Peyer's patch (tissue), 4 donors: ENCODE measurements at regions not wholly inside any gene's neighbourhood (a gene's known extent, or its start where the extent isn't known, plus 50 kb on each side); places are given as distances from the start of the nearest gene placed in this dataset.

Experiments
- DNase-seq, 3 donors: peaks; one replicate each; pipeline ENCODE4 v3.0.0-alpha.2; 2017 to 2019
- H3K27ac ChIP-seq, 4 donors: fragments of 200-600 bp; sonication (generic); one replicate each; pipeline ENCODE4 v1.5.1; 2016 to 2019
- H3K27me3 ChIP-seq, 2 donors: fragments of 200-600 bp; sonication (generic); one replicate each; pipeline ENCODE4 v1.5.1; 2019
- H3K36me3 ChIP-seq, 3 donors: fragments of 200-600 bp; sonication (generic); one replicate each; pipeline ENCODE4 v1.5.1; 2016 to 2019
- H3K4me1 ChIP-seq, 4 donors: fragments of 200-600 bp; sonication (generic); one replicate each; pipeline ENCODE4 v1.5.1; 2016 to 2019
- H3K4me3 ChIP-seq, 4 donors: fragments of 200-600 bp; sonication (generic); 1 replicate in 3 of 4; 2 replicates in 1 of 4; pipeline ENCODE4 v1.5.1; 2016 to 2019; ENCODE audit warnings: mild to moderate bottlenecking in 1 of 4
- H3K9me3 ChIP-seq, 4 donors: fragments of 200-600 bp; sonication (generic); one replicate each; pipeline ENCODE4 v1.5.1; 2016 to 2019; ENCODE audit warnings: mild to moderate bottlenecking in 1 of 4
- POLR2A ChIP-seq, 2 donors: fragments of 450-650 bp; IDR thresholded peaks; one replicate each; pipeline ENCODE4 v1.5.1; 2017; ENCODE audit warnings: antibody characterized with exemption in 2 of 2, mild to moderate bottlenecking in 2 of 2, moderate library complexity in 2 of 2
- TF ChIP-seq, protein P1 (sequence below), 6 experiments: fragments of 450-650 bp in 4 of 6; fragments of 200-600 bp in 2 of 6; sonication (generic) in 1 of 6; IDR thresholded peaks; one replicate each; pipeline ENCODE4 v1.5.1; 2017 to 2019; ENCODE audit warnings: antibody characterized with exemption in 6 of 6, mild to moderate bottlenecking in 3 of 6, moderate library complexity in 1 of 6

- Histone ChIP-seq H3K27ac (peak overlapping the region in 1 of 4 donors; percentile 55), H3K4me1 (no peaks in the 10 kb centered on the region), H3K36me3 (no peaks in the 10 kb centered on the region), H3K27me3 (no peaks in the 10 kb centered on the region), H3K9me3 (no peaks in the 10 kb centered on the region), H3K4me3 (no peak overlapping the region)
- peak in 2 of 3 donors; percentile 16 to 55 for DNase-seq
- TF ChIP-seq POLR2A (IDR thresholded peaks at IDR 0.05) = no peak
- TF ChIP-seq, protein P1, sequence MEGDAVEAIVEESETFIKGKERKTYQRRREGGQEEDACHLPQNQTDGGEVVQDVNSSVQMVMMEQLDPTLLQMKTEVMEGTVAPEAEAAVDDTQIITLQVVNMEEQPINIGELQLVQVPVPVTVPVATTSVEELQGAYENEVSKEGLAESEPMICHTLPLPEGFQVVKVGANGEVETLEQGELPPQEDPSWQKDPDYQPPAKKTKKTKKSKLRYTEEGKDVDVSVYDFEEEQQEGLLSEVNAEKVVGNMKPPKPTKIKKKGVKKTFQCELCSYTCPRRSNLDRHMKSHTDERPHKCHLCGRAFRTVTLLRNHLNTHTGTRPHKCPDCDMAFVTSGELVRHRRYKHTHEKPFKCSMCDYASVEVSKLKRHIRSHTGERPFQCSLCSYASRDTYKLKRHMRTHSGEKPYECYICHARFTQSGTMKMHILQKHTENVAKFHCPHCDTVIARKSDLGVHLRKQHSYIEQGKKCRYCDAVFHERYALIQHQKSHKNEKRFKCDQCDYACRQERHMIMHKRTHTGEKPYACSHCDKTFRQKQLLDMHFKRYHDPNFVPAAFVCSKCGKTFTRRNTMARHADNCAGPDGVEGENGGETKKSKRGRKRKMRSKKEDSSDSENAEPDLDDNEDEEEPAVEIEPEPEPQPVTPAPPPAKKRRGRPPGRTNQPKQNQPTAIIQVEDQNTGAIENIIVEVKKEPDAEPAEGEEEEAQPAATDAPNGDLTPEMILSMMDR (IDR thresholded peaks at IDR 0.05) = no peak
Observed at GRCh38 chr20:22795871-22796270, 211.5 kb upstream of the FOXA2 start.

GRCh38 chr20:22796469-22797077 is 212.2 kb upstream of the FOXA2 start:
- Histone ChIP-seq H3K27me3 (no peaks in the 10 kb centered on the region), H3K4me1 (no peaks in the 10 kb centered on the region), H3K9me3 (no peaks in the 10 kb centered on the region), H3K36me3 (no peaks in the 10 kb centered on the region), H3K27ac (peak overlapping the region in 1 of 4 donors; percentile 55), H3K4me3 (no peak overlapping the region)
- TF ChIP-seq POLR2A (IDR thresholded peaks at IDR 0.05) = no peak
- TF ChIP-seq, protein P1 (IDR thresholded peaks at IDR 0.05) = no peak
- no peak for DNase-seq

GRCh38 chr20:22797103-22797502 is 212.7 kb upstream of the FOXA2 start:
- Histone ChIP-seq H3K4me1 (no peaks in the 10 kb centered on the region), H3K27ac (no peak overlapping the region), H3K4me3 (no peak overlapping the region), H3K27me3 (no peaks in the 10 kb centered on the region), H3K36me3 (no peaks in the 10 kb centered on the region), H3K9me3 (no peaks in the 10 kb centered on the region)
- TF ChIP-seq, protein P1 (IDR thresholded peaks at IDR 0.05) = no peak
- no peak for TF ChIP-seq POLR2A (IDR thresholded peaks at IDR 0.05)
- no peak for DNase-seq

DNA sequence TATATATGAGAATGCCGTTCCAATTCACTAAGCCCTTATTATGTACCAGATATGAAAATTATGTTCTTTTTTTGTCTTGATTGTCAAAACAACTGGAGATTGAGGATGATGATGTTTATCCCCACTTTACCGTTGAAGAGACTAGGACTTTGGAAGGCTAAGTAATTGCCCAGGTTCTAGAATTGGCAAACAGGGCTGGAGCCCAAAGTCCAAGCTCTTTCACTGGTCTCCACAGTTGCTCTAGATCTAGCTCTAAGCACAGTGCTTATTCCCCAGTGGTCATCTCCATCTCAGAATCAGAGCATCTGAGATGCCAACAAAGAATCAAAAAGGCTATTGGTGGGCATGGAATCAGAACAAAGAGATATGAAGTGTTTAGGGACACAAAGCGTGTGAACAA is 215.3 kb upstream of the FOXA2 start:
- H3K27me3 ChIP-seq = no peaks in the 10 kb centered on the region
- no peak for DNase-seq
- H3K4me1 ChIP-seq = no peaks in the 10 kb centered on the region
- H3K27ac ChIP-seq = no peak overlapping the region
- no peaks in the 10 kb centered on the region for H3K36me3 ChIP-seq
- no peak overlapping the region for H3K4me3 ChIP-seq
- H3K9me3 ChIP-seq = no peaks in the 10 kb centered on the region
- TF ChIP-seq, protein P1 (IDR thresholded peaks at IDR 0.05) = no peak
- TF ChIP-seq POLR2A (IDR thresholded peaks at IDR 0.05) = no peak

- Histone ChIP-seq H3K9me3 (no peaks in the 10 kb centered on the region), H3K4me1 (no peaks in the 10 kb centered on the region), H3K27me3 (no peaks in the 10 kb centered on the region), H3K27ac (no peak overlapping the region), H3K4me3 (no peak overlapping the region), H3K36me3 (no peaks in the 10 kb centered on the region)
- no peak for DNase-seq
- no peak for TF ChIP-seq POLR2A (IDR thresholded peaks at IDR 0.05)
- TF ChIP-seq, protein P1 (IDR thresholded peaks at IDR 0.05) = no peak
Observed at GRCh38 chr20:22800129-22800528, 215.8 kb upstream of the FOXA2 start.

- no peaks in the 10 kb centered on the region for H3K9me3 ChIP-seq
- TF ChIP-seq, protein P1 (IDR thresholded peaks at IDR 0.05) = no peak
- no peak for TF ChIP-seq POLR2A (IDR thresholded peaks at IDR 0.05)
- DNase-seq = no peak
- no peak overlapping the region for H3K27ac ChIP-seq
- H3K4me3 ChIP-seq = no peak overlapping the region
- H3K36me3 ChIP-seq = no peaks in the 10 kb centered on the region
- no peaks in the 10 kb centered on the region for H3K27me3 ChIP-seq
- H3K4me1 ChIP-seq = no peaks in the 10 kb centered on the region
Observed at GRCh38 chr20:22801528-22801927, 217.2 kb upstream of the FOXA2 start.
